GM21423 (cell line): ENCODE measurements at regions not wholly inside any gene's neighbourhood (a gene's known extent, or its start where the extent isn't known, plus 50 kb on each side); places are given as distances from the start of the nearest gene placed in this dataset.
"Not testable (repeated sequence)": the region's sequence is repeated elsewhere in the genome, so short reads cannot be mapped to it uniquely, and the experiment has no call there.

Experiments used
- ATAC-seq: cut with Tn5 transposase; IDR thresholded peaks from one replicate; pipeline ENCODE4 v1.9.1; 2021; ENCODE audit warnings: mild to moderate bottlenecking, moderate library complexity; ENCODE audit not compliant: unreplicated experiment

DNA sequence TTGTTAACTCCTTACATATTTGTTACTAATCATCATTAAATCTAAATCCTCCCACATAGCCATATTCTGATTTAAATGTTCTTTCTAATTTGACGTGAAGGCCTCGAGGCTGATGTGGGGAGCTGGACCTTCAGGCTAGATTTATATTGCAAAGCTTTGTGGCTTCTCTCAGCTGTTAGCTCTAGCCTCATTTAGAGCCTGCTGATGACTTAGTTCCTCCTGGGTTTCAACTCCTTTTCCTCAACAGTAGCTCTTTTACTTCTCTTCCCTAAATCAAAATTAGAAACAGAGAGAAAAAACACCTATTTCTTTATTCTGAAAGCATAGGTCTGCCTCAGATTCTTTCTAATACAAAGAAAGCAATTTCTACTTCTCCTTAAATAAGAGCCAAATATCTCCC is 477.5 kb upstream of the CCDC196 start:
- ATAC-seq, result no peak

DNA sequence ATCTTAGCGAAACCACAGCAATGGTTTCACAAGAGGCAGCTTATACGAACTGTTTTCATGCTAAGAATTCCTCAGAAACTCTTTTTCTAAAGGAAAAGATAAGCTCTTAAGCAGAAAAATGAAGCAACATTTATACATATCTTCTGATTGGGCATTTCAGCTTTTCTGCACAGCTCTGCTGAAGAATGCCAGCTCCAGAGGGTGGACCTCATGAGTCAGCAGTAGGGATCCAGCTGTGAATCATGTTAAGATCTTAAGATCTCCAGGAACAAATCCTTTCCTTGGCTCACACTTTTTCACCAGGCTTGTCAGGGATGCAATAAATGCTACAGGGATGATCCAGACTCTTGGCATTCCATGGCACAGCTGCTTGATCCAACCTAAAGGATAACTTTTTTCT is 477.1 kb upstream of the CCDC196 start:
- ATAC-seq, result no peak

DNA sequence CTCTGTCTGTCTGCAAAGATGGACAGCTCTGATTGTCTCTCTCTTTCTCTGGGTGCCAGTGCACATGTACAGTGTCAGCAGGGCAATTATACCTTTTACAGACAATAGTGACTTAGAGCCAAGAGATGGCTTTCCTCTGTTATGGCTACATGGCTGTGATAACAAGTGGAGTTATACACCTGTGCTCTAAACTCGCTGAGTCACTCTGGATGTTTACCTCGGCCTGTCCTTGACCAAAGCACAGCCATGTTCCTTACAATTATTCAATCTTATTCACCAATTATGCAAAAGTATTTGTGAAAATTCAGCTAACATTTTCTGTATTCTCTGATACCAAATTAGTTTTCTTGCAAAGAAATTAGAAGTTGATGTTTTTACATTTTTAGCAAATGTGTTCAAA is 475.5 kb upstream of the CCDC196 start:
- no peak for ATAC-seq

DNA sequence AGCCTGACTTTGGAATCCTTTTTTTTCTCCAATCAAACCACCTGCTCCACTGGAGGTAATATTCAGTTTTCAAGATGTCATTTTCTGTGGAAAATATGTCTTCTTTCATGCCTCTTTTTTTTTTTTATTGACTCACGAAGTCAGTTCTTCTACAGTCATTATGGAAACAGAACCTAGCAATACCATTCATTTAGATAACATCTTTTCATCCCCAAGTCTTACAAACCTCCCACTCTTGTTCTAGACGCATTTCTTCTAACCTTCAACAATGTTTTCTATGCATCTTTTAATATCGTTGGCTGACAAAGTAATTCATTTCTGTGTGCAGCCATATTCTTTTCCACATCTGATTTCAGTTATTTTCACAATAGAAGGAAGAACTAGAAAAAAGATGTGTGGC is 474.3 kb upstream of the CCDC196 start:
- no peak for ATAC-seq

DNA sequence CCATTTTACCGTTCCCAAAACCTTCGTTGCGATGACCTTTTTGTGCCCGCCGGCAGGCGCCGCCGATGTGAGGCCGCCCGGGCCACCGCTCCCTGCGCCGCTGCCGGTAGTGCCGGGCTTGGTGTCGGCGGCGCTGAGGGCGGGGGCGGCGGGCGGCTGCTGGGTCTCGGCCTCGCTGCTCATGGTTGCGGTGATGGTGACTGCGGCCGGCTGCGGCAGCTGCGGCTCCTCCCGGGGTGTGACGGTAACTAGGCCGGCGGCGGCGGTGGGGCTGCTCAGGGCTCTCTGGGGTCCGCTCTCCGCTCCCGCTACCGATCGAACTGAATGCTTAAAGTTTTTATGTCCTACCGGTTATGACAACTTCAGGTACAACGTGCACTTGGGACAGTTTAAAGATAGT is 472.6 kb upstream of the CCDC196 start:
- not testable (repeated sequence) for ATAC-seq

DNA sequence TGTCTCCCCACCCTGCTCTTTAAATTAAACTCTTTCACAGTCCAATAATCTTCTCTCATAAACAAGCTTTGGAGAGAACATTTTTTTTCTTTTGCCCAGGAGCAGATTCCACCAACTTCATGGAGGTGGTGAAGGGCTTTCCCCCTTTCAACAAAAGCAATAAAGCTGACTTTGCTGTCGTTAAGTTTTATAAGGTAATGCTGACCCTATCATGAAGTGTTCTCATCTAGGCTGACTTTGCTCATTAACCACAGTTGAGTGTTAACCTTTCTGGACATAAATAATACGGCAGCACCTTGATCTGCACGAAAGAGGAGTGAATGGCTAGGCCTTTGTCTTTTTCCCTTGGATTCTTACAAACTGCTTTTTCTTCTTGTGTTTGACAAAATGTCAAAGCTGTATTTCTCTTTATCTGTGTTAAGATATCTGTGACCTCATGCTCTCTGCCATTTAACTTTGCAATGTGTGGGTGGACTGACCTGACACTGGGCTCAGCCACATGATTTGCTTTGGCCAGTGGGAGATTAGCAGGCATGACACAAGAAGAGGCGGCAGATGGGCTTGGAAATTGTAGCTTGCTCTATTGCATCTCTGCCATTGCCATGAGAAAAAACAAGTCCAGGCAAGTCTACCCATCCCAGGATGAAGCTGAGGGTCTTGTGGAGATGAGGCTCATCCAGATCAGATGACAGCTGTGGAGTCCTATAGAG is 470.9 kb upstream of the CCDC196 start:
- ATAC-seq, result no peak

DNA sequence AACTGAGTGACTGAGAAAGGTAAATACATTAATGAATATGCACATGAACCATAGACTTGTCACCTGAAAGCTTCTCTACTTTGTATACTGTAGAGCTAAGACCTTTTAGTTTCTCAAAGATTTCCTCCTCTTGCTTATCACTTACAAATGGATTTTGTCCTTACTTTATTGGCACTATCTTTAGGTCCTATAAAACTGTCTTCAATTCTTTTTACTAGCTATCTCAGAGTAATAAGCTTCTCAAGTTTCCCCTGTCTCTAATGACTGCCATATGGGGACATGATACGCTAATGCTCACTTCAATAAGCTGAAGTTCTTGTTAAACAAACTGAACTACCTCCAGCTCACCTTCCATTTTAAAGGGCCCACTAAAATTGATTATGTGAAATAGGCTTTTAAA is 468.2 kb upstream of the CCDC196 start:
- no peak for ATAC-seq

DNA sequence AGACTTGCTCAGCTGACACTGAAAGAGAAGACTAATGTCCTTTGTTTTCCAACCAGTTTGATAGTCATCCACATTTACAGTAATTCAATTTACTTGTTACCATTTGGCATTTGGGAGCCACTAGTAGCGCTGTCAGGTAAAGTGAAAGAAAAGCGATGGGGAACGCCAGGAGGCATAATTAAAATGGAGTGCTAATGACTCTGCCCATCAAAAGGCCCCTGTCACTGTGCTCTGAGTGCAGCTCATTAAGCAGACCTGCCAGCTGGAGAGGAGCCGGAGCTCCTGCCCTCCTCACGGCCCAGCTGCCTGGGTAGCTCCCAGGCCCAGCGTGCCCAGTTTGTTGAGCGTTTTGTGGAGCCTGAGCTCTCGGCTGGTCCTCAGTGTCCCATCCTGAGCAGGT is 463.6 kb upstream of the CCDC196 start:
- no peak for ATAC-seq

DNA sequence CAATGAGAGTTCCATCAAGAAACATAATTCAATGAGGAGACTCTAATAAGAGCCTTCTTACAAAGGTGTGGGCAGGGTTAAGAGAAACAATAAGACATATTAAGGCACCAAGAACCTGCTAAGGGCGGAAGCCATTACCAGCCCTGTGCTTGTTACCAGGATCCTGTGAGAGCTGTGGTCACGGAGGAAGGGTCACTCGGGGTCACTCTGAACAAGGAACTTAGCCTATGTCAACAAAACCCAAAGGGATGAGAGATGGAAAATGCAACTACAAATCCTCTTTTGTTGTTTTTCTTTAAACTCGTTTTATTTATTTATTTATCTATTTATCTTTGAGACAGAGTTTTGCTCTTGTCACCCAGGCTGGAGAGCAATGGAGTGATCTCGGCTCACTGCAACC is 460.4 kb upstream of the CCDC196 start:
- ATAC-seq, result no peak

DNA sequence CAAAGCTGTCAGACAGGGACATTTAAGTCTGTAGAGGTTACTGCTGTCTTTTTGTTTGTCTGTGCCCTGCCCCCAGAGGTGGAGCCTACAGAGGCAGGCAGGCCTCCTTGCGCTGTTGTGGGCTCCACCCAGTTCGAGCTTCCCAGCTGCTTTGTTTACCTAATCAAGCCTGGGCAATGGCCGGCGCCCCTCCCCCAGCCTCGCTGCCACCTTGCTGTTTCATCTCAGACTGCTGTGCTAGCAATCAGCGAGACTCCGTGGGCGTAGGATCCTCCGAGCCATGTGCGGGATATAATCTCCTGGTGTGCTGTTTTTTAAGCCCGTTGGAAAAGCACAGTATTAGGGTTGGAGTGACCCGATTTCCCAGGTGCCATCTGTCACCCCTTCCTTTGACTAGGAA is 454.2 kb upstream of the CCDC196 start:
- not testable (repeated sequence) for ATAC-seq

DNA sequence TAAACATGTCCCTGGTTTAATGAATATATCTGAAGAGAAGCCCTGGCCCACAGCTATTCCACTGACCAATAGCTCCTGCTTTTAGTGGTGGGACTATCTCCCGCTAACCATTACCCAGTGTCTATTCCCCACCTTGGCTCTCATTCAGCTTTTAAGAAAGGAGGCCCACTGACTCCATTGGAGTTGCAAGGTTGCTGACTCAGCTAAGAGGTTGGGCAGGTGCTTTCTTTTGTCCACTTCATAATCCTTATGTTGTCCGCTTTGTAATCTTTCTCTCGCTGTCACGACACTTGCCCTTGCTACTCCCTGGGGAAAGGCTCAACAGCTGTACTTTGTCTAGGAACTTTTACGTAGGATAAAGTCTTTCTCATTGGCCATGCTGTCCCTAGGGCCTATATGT is 453.4 kb upstream of the CCDC196 start:
- ATAC-seq, result no peak

DNA sequence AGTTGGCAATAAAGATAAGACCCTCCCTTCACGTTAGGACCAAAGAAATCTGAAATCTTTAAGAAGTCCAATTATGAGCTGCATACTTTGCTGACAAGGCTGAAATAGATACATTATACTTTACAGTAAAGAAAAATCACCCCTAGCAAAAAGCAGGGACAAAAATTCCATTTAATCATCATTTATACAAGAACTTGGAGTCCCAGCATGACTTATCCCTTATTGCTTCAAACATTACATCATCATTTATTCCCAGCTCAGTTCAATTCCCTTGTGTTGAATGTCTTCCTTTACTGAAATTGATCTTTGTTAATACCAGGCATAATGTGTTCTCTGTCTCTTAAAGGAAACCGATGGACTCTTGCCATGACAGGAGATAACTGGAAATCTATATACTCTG is 449.6 kb upstream of the CCDC196 start:
- no peak for ATAC-seq

DNA sequence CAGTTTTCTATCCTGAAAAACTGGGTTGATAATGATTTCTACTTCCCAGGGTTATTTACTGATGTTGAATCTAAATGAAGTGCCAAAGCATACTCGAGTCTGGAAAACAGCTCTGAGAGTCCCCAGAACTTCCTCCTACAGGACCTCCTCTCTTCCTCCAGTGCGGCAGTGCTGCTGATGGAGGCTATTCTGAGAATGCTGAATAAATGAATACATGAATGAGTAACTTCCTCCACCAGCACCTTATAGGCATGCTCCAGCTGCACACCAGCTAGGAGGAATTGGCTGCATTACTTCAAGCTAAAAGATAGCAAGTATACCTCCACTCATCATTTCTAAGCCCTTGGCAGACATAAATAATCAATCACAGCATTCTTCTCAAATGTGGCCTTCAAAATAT is 448.8 kb upstream of the CCDC196 start:
- ATAC-seq, result no peak

DNA sequence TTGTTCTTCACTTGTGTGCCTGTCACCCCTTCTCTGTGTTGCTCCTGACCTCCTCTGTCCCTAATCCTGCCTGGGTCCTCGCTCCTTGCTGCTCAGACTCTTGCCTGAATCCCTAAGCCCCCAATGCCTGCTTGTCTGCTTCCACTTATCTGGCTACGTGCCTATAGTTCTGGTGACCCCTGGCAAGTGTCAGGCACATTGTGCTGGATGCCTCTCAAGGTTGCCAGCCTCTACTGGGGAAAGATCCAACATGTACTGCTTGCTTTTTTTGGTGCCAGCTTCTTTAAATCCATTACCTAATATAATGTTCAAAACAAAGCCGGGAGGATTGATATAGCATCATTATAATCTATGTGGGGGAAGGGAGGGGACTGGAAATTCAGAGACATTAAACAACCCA is 448.0 kb upstream of the CCDC196 start:
- ATAC-seq, result no peak

DNA sequence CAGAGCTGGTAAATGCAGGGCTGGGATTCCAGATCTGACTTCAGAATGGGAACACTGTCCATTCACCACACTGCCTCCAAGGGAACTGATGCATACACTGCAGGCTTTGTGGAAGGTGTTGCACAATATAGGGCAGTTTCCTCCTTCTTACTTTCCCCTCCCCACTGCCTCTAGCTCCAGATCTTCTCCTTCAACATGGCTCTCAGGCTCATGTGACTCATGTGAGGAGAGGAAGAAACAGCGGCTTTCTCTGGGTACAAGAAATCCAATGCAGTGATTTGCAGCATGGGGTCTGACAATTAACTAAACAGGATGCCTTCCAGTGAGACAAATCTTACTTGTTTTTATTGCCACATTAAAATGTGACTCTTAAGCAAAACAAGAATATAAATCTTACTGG is 447.6 kb upstream of the CCDC196 start:
- ATAC-seq, result no peak

DNA sequence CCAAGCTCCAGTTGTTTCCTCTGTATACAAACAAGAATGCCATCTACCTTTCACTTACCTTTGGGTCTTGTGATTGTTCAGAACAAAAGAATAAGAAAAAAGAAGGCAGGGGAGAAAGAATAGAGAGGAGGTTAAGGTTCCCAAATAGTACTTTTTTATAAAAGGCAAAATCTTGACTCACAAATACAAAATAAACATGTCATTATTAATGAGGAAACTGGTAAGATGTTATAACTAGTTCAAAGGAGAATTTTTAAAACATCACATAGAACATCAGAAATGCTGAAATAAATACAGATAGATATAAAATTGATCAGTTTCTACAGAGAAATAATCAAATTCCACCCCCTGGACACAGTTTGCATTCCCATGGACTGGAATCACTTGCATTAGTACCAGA is 446.7 kb upstream of the CCDC196 start:
- no peak for ATAC-seq

DNA sequence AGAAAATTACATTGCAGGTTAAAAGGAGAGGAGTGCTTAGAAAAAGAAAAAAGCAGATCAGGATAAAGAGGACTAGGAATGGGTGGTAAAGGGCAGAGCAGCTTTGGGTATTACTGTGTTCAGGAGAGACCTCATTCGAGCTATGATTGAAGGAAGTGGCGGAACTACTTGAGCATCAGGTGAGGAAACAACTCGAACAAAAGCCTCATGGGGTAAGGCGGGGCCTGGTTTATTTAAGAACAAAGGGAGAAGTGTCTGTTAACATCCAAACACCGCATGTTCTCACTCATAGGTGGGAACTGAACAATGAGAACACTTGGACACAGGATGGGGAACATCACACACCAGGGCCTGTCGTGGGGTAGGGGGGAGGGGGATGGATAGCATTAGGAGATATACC is 444.6 kb upstream of the CCDC196 start:
- no peak for ATAC-seq

DNA sequence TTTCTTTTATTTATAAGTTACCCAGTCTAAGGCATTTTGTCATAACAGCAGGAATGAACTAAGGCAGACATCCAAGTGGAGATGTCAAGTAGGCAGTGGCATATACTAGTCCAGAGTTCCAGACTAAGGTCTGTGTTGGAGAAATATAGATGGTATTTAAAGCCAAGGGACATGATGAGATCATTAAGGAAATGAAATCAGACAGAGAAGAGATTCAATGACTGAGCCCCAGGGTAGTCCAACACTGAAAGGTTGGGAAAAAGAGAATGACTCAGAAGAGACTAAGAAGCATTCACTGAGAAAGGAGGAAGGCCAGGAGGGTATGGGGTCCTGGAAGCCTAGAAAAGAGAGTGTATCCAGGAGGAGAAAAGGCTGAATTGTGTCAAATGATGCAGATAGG is 442.2 kb upstream of the CCDC196 start:
- no peak for ATAC-seq

DNA sequence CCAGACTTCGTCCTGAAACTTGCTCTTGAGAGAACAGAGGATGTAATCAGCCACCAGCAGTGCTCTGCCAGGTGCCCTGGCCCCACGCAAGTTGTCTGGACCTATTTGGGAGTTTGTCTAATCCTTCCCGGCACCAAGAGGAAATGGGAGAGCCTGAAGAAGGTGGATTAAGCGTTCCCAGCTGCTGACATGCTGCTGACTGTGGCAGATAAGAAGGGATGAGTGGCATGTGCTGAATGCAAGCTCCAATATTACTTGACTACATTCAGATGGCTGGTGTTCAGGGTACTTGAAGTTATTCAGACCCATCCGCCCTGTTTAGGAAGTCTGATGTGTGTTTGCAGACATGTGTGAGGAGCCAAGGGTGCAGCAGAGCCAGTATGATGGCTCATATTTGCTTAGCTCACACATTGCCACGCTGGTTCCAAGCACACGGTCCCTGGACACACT is 440.6 kb upstream of the CCDC196 start:
- no peak for ATAC-seq

DNA sequence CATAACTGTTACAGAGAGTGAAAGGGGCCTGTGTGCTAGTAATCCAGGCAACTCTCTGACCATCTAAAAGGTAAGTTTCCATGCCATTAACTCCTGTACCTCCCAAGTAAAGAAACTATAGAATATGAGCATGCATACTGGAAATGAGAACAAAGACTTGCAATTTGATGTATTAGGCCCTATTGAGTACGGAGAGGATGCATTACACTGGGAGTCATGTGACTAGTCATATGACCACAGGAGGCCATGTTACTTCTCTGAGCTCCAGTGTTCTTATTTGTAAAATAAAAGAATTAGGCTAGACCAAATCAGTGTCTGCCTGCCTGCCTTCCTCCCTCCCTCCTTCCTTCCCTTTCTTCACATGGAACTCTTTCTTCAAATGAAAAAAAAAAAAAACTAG is 440.1 kb upstream of the CCDC196 start:
- ATAC-seq, result no peak

DNA sequence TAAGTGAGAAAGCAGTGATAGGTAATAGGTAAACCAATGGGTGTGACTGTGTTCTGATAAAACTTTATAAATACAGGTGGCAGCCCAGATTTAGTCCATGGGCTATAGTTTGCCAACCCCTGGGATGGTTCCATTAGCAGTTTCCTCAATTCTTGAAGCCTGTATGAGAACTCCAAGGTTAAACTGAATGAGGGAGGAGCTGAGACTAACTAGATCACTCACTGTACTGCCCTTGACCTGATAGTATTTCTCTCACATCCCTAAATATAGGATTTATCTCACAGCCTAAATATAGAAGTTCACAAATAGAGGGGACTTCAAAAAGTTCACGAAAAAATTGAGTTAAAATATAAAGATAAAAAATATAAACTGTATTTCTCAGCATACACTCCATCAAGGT is 439.6 kb upstream of the CCDC196 start:
- ATAC-seq, result no peak

DNA sequence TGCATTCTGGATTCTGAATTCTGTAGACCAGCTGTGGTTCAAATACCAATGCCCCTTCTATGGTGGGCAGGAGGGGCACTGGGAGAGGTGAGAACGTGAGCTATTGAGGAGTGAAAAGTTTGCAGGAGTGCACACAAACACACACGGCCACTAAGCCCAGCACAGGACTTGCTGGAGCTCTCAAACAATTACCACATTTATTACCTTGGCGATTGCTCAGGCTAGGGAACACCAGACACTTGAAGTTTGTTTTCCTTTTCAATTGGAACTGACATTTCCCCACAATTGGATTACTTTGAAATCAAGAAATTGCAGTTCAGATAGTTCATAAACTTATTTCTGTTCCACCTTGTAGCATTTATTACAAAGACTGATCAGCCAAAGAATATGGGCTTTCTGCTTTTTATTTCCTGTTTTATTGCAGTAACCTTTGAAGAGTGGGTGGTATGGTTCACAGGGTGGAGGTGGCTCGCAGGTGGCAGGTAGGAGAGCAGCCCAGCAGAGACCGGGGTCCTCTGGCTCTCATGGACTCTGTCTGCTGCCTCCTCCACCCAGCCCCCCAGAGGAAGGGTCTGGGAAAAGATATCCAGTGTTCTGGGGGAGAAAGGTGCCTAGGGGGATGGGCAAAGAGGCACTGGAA is 429.8 kb upstream of the CCDC196 start:
- ATAC-seq, result no peak
